Parathyroid adenoma (tissue), 2 donors: ENCODE measurements at regions not wholly inside any gene's neighbourhood (a gene's known extent, or its start where the extent isn't known, plus 50 kb on each side); places are given as distances from the start of the nearest gene placed in this dataset.

ENCODE experiments used
- H2AFZ ChIP-seq: fragments of 300-600 bp; sonication (generic); one replicate; pipeline ENCODE4 v1.7.0; 2017; ENCODE audit warnings: antibody characterized with exemption, mild to moderate bottlenecking
- H3K27ac ChIP-seq: fragments of 300-600 bp; sonication (generic); one replicate; pipeline ENCODE4 v1.7.0; 2017
- H3K27me3 ChIP-seq: fragments of 300-600 bp; sonication (generic); one replicate; pipeline ENCODE4 v1.7.0; 2017; ENCODE audit warnings: low read length; ENCODE audit not compliant: control insufficient read depth, insufficient read depth
- H3K36me3 ChIP-seq: fragments of 300-600 bp; sonication (generic); one replicate; pipeline ENCODE4 v1.7.0; 2017; ENCODE audit warnings: low read length; ENCODE audit not compliant: control insufficient read depth, insufficient read depth
- H3K4me1 ChIP-seq: fragments of 300-600 bp; sonication (generic); one replicate; pipeline ENCODE4 v1.7.0; 2017; ENCODE audit warnings: control low read depth
- H3K4me2 ChIP-seq: fragments of 300-600 bp; sonication (generic); one replicate; pipeline ENCODE4 v1.7.0; 2017; ENCODE audit warnings: low read length
- H3K4me3 ChIP-seq: fragments of 300-600 bp; sonication (generic); one replicate; pipeline ENCODE4 v1.7.0; 2017; ENCODE audit warnings: low read depth, low read length
- H3K79me2 ChIP-seq: fragments of 300-600 bp; sonication (generic); one replicate; pipeline ENCODE4 v1.7.0; 2017; ENCODE audit warnings: control low read depth
- H3K9ac ChIP-seq: fragments of 300-600 bp; sonication (generic); one replicate; pipeline ENCODE4 v1.7.0; 2017; ENCODE audit warnings: mild to moderate bottlenecking
- H3K9me3 ChIP-seq: fragments of 300-600 bp; sonication (generic); one replicate; pipeline ENCODE4 v1.7.0; 2017; ENCODE audit warnings: low read length; ENCODE audit not compliant: control insufficient read depth
- TF ChIP-seq, protein P1 (sequence below): fragments of 300-600 bp; sonication (generic); IDR thresholded peaks from one replicate; pipeline ENCODE4 v1.7.0; 2017; ENCODE audit warnings: antibody characterized with exemption, mild to moderate bottlenecking
- donor health status: primary hyperparathyroidism.

DNA sequence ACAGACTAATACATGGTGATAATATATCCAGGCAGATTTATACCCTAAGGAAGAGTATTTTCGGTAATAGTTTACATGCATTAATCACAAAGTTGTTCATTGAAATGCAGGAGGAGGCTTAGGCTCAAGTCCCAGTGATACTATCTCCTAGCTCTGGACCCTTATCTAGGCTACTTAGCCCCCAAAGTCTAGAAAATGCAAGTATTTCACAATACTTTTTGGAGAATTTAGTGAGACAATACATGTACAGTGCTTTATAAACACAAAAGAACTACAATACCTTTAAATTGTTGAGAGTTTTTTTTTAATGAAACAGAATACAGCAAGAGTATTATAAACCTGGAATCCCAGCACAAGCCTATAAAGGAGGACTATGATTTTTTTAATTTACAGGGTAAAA is 473.9 kb downstream of the HS3ST3B1 start:
- Histone ChIP-seq H3K27me3 (no peaks in the 10 kb centered on the region), H3K27ac (no peak overlapping the region), H3K9ac (no peak overlapping the region)

DNA sequence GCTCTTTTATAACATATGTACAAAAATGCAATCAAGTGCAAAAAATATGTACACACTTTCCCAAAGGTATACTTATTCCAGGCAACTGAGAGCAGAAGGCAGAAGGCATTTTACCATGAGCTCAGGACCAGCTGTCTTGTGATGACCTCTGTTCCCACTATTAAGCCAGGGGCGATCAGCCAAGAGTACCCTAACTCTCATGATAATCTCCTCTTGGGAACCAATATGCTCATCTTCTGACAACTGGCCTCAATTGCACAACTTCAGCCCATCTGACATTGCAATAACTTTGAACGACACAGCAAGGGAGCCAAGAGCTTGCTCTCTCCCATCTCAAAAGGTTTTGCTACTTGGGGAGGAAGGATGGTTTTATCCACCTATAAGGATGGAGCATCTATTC is 471.9 kb downstream of the HS3ST3B1 start:
- no peaks in the 10 kb centered on the region for H3K79me2 ChIP-seq
- no peaks in the 10 kb centered on the region for H3K36me3 ChIP-seq
- no peak overlapping the region for H2AFZ ChIP-seq
- no peak overlapping the region for H3K9ac ChIP-seq
- no peaks in the 10 kb centered on the region for H3K27me3 ChIP-seq
- H3K4me3 ChIP-seq, result no peak overlapping the region
- TF ChIP-seq, protein P1, sequence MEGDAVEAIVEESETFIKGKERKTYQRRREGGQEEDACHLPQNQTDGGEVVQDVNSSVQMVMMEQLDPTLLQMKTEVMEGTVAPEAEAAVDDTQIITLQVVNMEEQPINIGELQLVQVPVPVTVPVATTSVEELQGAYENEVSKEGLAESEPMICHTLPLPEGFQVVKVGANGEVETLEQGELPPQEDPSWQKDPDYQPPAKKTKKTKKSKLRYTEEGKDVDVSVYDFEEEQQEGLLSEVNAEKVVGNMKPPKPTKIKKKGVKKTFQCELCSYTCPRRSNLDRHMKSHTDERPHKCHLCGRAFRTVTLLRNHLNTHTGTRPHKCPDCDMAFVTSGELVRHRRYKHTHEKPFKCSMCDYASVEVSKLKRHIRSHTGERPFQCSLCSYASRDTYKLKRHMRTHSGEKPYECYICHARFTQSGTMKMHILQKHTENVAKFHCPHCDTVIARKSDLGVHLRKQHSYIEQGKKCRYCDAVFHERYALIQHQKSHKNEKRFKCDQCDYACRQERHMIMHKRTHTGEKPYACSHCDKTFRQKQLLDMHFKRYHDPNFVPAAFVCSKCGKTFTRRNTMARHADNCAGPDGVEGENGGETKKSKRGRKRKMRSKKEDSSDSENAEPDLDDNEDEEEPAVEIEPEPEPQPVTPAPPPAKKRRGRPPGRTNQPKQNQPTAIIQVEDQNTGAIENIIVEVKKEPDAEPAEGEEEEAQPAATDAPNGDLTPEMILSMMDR, result no peak
- H3K4me2 ChIP-seq, result no peak overlapping the region
- H3K9me3 ChIP-seq, result no peaks in the 10 kb centered on the region
- no peak overlapping the region for H3K27ac ChIP-seq
- no peaks in the 10 kb centered on the region for H3K4me1 ChIP-seq

More for the DNA sequence above, 473.9 kb downstream of the HS3ST3B1 start:
- H3K79me2 ChIP-seq, result no peaks in the 10 kb centered on the region
- no peaks in the 10 kb centered on the region for H3K9me3 ChIP-seq
- H3K4me3 ChIP-seq, result no peak overlapping the region
- no peak overlapping the region for H2AFZ ChIP-seq
- no peak overlapping the region for H3K4me2 ChIP-seq
- no peaks in the 10 kb centered on the region for H3K36me3 ChIP-seq
- no peaks in the 10 kb centered on the region for H3K4me1 ChIP-seq
- TF ChIP-seq, protein P1, result no peak

DNA sequence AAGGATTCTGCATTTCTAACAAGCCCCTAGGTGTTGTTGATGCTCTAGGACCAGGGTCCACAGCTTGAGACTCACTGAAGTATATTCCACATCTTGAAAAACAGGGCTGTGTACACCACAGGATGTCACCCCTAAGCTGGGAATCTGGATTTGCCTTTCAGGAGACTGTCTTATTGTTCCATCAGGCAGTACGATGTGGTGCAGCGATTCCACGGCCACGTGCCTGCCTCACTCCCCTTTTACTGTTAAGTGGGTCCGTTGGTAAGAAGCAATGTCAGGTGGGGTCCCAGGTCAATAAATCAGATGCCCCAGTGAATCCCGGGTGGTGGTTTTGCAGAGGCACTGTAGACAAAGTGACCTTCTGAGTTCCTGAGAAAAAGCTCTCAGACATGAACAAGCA is 470.7 kb downstream of the HS3ST3B1 start:
- H3K27me3 ChIP-seq, result no peaks in the 10 kb centered on the region
- no peak overlapping the region for H3K9ac ChIP-seq
- no peaks in the 10 kb centered on the region for H3K4me1 ChIP-seq
- no peaks in the 10 kb centered on the region for H3K36me3 ChIP-seq
- no peak overlapping the region for H3K27ac ChIP-seq
- no peak overlapping the region for H3K4me2 ChIP-seq
- H2AFZ ChIP-seq, result no peak overlapping the region
- no peaks in the 10 kb centered on the region for H3K9me3 ChIP-seq
- H3K79me2 ChIP-seq, result no peaks in the 10 kb centered on the region
- no peak overlapping the region for H3K4me3 ChIP-seq
- TF ChIP-seq, protein P1, result no peak

DNA sequence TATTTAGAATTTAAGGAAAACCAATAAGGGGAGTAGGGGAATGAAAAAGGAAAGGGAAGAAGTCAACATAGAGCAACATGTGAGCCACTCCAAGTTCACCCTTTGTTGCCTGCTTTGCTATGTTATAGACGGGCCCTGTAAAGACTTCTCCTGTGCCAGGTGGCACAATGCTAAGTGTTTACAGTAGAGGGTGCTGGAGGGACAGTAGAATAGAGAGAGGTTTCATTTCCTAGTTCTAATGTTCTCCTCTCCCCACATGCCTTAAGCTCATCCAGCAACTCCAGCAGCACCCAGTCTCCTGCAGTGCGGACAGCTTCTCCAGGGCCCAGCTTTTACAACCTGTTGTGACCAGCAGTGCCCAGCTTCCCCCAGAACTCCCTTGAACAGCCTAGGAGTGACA is 468.0 kb downstream of the HS3ST3B1 start:
- Histone ChIP-seq H2AFZ (no peak overlapping the region), H3K36me3 (no peaks in the 10 kb centered on the region), H3K27ac (no peak overlapping the region), H3K9ac (no peak overlapping the region), H3K9me3 (no peaks in the 10 kb centered on the region), H3K4me2 (no peak overlapping the region), H3K4me3 (no peak overlapping the region), H3K27me3 (no peaks in the 10 kb centered on the region), H3K79me2 (no peaks in the 10 kb centered on the region), H3K4me1 (no peaks in the 10 kb centered on the region)
- TF ChIP-seq, protein P1, result no peak

DNA sequence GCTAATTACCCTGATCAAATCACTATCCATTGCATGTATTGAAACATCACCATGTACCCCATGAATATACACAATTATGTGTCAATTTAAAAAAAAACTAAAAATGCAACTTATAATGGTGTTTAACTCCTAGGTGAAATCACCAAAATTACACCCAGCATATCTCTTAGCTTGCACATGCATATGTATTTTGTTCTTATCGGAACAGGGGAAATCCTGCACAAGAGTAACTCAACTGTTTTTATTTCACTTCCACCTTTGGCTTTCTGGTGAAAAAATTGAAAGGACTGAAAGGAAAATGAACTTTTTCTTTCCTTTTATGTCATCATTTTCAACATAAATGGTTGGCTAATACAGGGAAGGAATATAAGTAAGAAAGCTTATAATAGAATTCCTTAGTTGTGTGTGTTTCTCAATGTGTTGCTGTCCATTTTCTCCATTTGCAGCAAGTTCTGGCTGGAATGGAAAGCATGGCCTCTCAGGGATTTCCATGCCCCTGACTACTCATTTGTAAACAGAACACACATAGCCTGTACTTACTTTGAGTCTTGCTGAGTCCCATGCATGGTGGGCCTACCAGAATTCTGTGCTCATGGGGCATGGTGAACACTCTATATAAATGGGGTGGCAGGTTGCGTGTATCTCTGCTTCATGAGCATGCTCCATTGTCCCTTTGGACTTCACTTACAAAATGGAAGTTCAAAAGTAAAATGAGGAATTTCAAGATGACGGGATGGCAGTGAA is 462.0 kb downstream of the HS3ST3B1 start:
- H2AFZ ChIP-seq, result no peak overlapping the region
- no peak overlapping the region for H3K4me3 ChIP-seq
- H3K36me3 ChIP-seq, result no peaks in the 10 kb centered on the region
- H3K4me2 ChIP-seq, result no peak overlapping the region
- H3K79me2 ChIP-seq, result no peaks in the 10 kb centered on the region
- H3K27me3 ChIP-seq, result no peaks in the 10 kb centered on the region
- TF ChIP-seq, protein P1, result no peak
- no peaks in the 10 kb centered on the region for H3K4me1 ChIP-seq
- no peak overlapping the region for H3K27ac ChIP-seq
- no peaks in the 10 kb centered on the region for H3K9me3 ChIP-seq
- H3K9ac ChIP-seq, result no peak overlapping the region
